ENCODE measurements at regions not wholly inside any gene's neighbourhood (a gene's known extent, or its start where the extent isn't known, plus 50 kb on each side); places are given as distances from the start of the nearest gene placed in this dataset.

GRCh38 chr10:2223548-2224320, 486.4 kb upstream of the ADARB2 start:
- no TSS peak for BruUV-seq (replicated peaks)
- Histone ChIP-seq H3K4me1 (ENCODE audit: insufficient read depth, low read length) (no peaks in the 10 kb centered on the region), H3F3A (ENCODE audit: low read length, unreplicated experiment) (no peaks in the 10 kb centered on the region), H3K9me2 (replicated peaks; ENCODE audit: low read length) (no peaks in the 10 kb centered on the region), H2AFZ (ENCODE audit: low read length) (no peak overlapping the region), H4K20me1 (ENCODE audit: low read length) (no peaks in the 10 kb centered on the region), H3K79me2 (ENCODE audit: low read length) (no peaks in the 10 kb centered on the region), H3K36me3 (ENCODE audit: low read depth, low read length) (no peaks in the 10 kb centered on the region), H3K4me3 (ENCODE audit: low read length) (no peak overlapping the region), H3K4me2 (ENCODE audit: low read length) (no peak overlapping the region), H3K27me3 (ENCODE audit: low read length) (no peaks in the 10 kb centered on the region), H3K27ac (ENCODE audit: low read length) (no peak overlapping the region), H3K9ac (ENCODE audit: low read length) (no peak overlapping the region), H3K9me3 (ENCODE audit: low read length) (no peaks in the 10 kb centered on the region)
- no peak for DNase-seq
- no peak for ATAC-seq
- ChIA-PET CTCF (no interaction called here), POLR2A (ENCODE audit: unreplicated experiment) (no interaction called here)
- intact Hi-C loops (cut with micrococcal nuclease): no loop called here
- no peak for TF ChIP-seq EZH2phosphoT487 (IDR thresholded peaks at IDR 0.05; ENCODE audit: borderline replicate concordance, low read length)
- TF ChIP-seq CTCF (conservative IDR thresholded peaks at IDR 0.05; ENCODE audit: low read depth, low read length): no peak
- TF ChIP-seq EZH2 (IDR thresholded peaks at IDR 0.05; ENCODE audit: low read length, unreplicated experiment): no peak

- no peak overlapping the region for H3K27ac ChIP-seq (ENCODE audit: low read length)
- no TSS peak for BruUV-seq (replicated peaks)
- H3F3A ChIP-seq (ENCODE audit: low read length, unreplicated experiment): no peaks in the 10 kb centered on the region
- no peak for TF ChIP-seq EZH2phosphoT487 (IDR thresholded peaks at IDR 0.05; ENCODE audit: borderline replicate concordance, low read length)
- TF ChIP-seq CTCF (conservative IDR thresholded peaks at IDR 0.05; ENCODE audit: low read depth, low read length): no peak
- TF ChIP-seq EZH2 (IDR thresholded peaks at IDR 0.05; ENCODE audit: low read length, unreplicated experiment): no peak
- no peak for DNase-seq
- H4K20me1 ChIP-seq (ENCODE audit: low read length): no peaks in the 10 kb centered on the region
- H3K27me3 ChIP-seq (ENCODE audit: low read length): no peaks in the 10 kb centered on the region
- H3K79me2 ChIP-seq (ENCODE audit: low read length): no peaks in the 10 kb centered on the region
- no peaks in the 10 kb centered on the region for H3K4me1 ChIP-seq (ENCODE audit: insufficient read depth, low read length)
- no peaks in the 10 kb centered on the region for H3K36me3 ChIP-seq (ENCODE audit: low read depth, low read length)
- no peak overlapping the region for H3K4me2 ChIP-seq (ENCODE audit: low read length)
- ATAC-seq: no peak
- no peak overlapping the region for H3K9ac ChIP-seq (ENCODE audit: low read length)
- H3K9me2 ChIP-seq (replicated peaks; ENCODE audit: low read length): no peaks in the 10 kb centered on the region
- H2AFZ ChIP-seq (ENCODE audit: low read length): no peak overlapping the region
- ChIA-PET POLR2A (ENCODE audit: unreplicated experiment) (no interaction called here), CTCF (no interaction called here)
- H3K9me3 ChIP-seq (ENCODE audit: low read length): no peaks in the 10 kb centered on the region
- no peak overlapping the region for H3K4me3 ChIP-seq (ENCODE audit: low read length)
- intact Hi-C loops (cut with micrococcal nuclease): no loop called here
These were observed 485.3 kb upstream of the ADARB2 start for GRCh38 chr10:2222631-2223030.

- DNase-seq (no peak), ATAC-seq (no peak)
- H3K4me3 ChIP-seq (ENCODE audit: low read length): no peak overlapping the region
- no peak overlapping the region for H2AFZ ChIP-seq (ENCODE audit: low read length)
- no peak for TF ChIP-seq EZH2 (IDR thresholded peaks at IDR 0.05; ENCODE audit: low read length, unreplicated experiment)
- no peak for TF ChIP-seq CTCF (conservative IDR thresholded peaks at IDR 0.05; ENCODE audit: low read depth, low read length)
- no peak for TF ChIP-seq EZH2phosphoT487 (IDR thresholded peaks at IDR 0.05; ENCODE audit: borderline replicate concordance, low read length)
- no peaks in the 10 kb centered on the region for H3K4me1 ChIP-seq (ENCODE audit: insufficient read depth, low read length)
- no TSS peak for BruUV-seq (replicated peaks)
- H3K9me2 ChIP-seq (replicated peaks; ENCODE audit: low read length): no peaks in the 10 kb centered on the region
- H3K9ac ChIP-seq (ENCODE audit: low read length): no peak overlapping the region
- no peaks in the 10 kb centered on the region for H3K27me3 ChIP-seq (ENCODE audit: low read length)
- no peaks in the 10 kb centered on the region for H3K9me3 ChIP-seq (ENCODE audit: low read length)
- ChIA-PET CTCF (no interaction called here), POLR2A (ENCODE audit: unreplicated experiment) (no interaction called here)
- H3K4me2 ChIP-seq (ENCODE audit: low read length): no peak overlapping the region
- H3K36me3 ChIP-seq (ENCODE audit: low read depth, low read length): no peaks in the 10 kb centered on the region
- H4K20me1 ChIP-seq (ENCODE audit: low read length): no peaks in the 10 kb centered on the region
- intact Hi-C loops (cut with micrococcal nuclease): no loop called here
- H3K27ac ChIP-seq (ENCODE audit: low read length): no peak overlapping the region
- no peaks in the 10 kb centered on the region for H3K79me2 ChIP-seq (ENCODE audit: low read length)
- no peaks in the 10 kb centered on the region for H3F3A ChIP-seq (ENCODE audit: low read length, unreplicated experiment)
These were observed 477.5 kb upstream of the ADARB2 start for GRCh38 chr10:2214805-2215204.

All from PC-3 (cell line).